B cell (primary cell): ENCODE measurements at regions not wholly inside any gene's neighbourhood (a gene's known extent, or its start where the extent isn't known, plus 50 kb on each side); places are given as distances from the start of the nearest gene placed in this dataset.

Experiments used
- ATAC-seq: fragments of 200-7000 bp; cut with Tn5 transposase; one replicate; pipeline ENCODE4 v1.10.0; 2021; ENCODE audit warnings: low read depth, mild to moderate bottlenecking, moderate number of reproducible peaks, moderate library complexity
- CTCF ChIA-PET: fragments of 350-600 bp; sonication (Branson Sonifier 250); formaldehyde crosslinking; loops from one replicate; lab custom pipeline; 2021; ENCODE audit warnings: antibody characterized with exemption, inconsistent platforms; lab: Charles Lee
- POLR2A ChIA-PET: fragments of 350-600 bp; sonication (Branson Sonifier 250); formaldehyde crosslinking; loops from one replicate; lab custom pipeline; 2021; ENCODE audit warnings: antibody characterized with exemption; lab: Charles Lee
- DNase-seq: peaks from one replicate; pipeline ENCODE4 v3.0.0; 2013
- H2AFZ ChIP-seq: 2 replicates; pipeline ENCODE4 v1.6.1; 2012; ENCODE audit warnings: mild to moderate bottlenecking, low read depth, low read length; ENCODE audit not compliant: insufficient read depth, poor library complexity, severe bottlenecking
- H3K27ac ChIP-seq, 2 donors: 1 replicate in 1 of 2; 2 replicates in 1 of 2; pipeline ENCODE4 v1.5.1; 2012 to 2013; ENCODE audit warnings: low read length in 2 of 2, mild to moderate bottlenecking in 2 of 2, moderate library complexity in 1 of 2
- H3K27me3 ChIP-seq, 4 experiments: fragments of 200-600 bp in 1 of 4; sonication (generic) in 1 of 4; replicated peaks in 1 of 4; 1 replicate in 2 of 4; 2 replicates in 2 of 4; pipeline versions ENCODE4 v1.6.1 to v1.7.0; 2013 to 2016; ENCODE audit warnings: low read length in 3 of 4, mild to moderate bottlenecking in 2 of 4, mixed read lengths in 1 of 4, moderate library complexity in 1 of 4; ENCODE audit not compliant: insufficient read depth in 4 of 4, control insufficient read depth in 3 of 4; ENCODE audit errors: control extremely low read depth in 1 of 4
- H3K36me3 ChIP-seq, 2 experiments: replicated peaks in 1 of 2; 1 replicate in 1 of 2; 2 replicates in 1 of 2; pipeline versions ENCODE4 v1.6.1 to v1.7.1; 2013; ENCODE audit warnings: low read length in 1 of 2; ENCODE audit not compliant: insufficient read depth in 2 of 2, control insufficient read depth in 1 of 2; ENCODE audit errors: control extremely low read depth in 1 of 2, extremely low read depth in 1 of 2
- H3K4me1 ChIP-seq, 2 donors: fragments of 200-600 bp in 1 of 2; sonication (generic) in 1 of 2; 1 replicate in 1 of 2; 2 replicates in 1 of 2; pipeline versions ENCODE4 v1.5.1 to v1.6.1; 2013 to 2017; ENCODE audit warnings: low read length in 2 of 2; ENCODE audit not compliant: control insufficient read depth in 2 of 2, insufficient read depth in 2 of 2
- H3K4me2 ChIP-seq: replicated peaks from 2 replicates; pipeline ENCODE3; 2012; ENCODE audit warnings: mild to moderate bottlenecking, low read depth, low read length; ENCODE audit not compliant: poor library complexity, severe bottlenecking
- H3K4me3 ChIP-seq, 5 experiments: fragments of 200-600 bp in 1 of 5; sonication (generic) in 1 of 5; 1 replicate in 3 of 5; 2 replicates in 2 of 5; pipeline versions ENCODE4 v1.5.1 to v1.7.0; 2011 to 2016; ENCODE audit warnings: low read length in 4 of 5, mild to moderate bottlenecking in 4 of 5, low read depth in 2 of 5, control low read depth in 1 of 5, moderate library complexity in 1 of 5; ENCODE audit not compliant: insufficient read depth in 1 of 5; ENCODE audit errors: control extremely low read depth in 1 of 5, extremely low read depth in 1 of 5
- H3K79me2 ChIP-seq: fragments of 200-600 bp; sonication (generic); one replicate; pipeline ENCODE4 v1.6.0; 2016; ENCODE audit warnings: low read length; ENCODE audit not compliant: control insufficient read depth, insufficient read depth
- H3K9ac ChIP-seq: fragments of 200-600 bp; sonication (generic); 2 replicates; pipeline ENCODE4 v1.6.1; 2017; ENCODE audit warnings: mild to moderate bottlenecking, low read length, moderate library complexity
- H3K9me3 ChIP-seq, 3 donors: one replicate each; pipeline versions ENCODE4 v1.6.1 to v1.7.1; 2013; ENCODE audit warnings: low read length in 2 of 3; ENCODE audit not compliant: control insufficient read depth in 2 of 3, insufficient read depth in 1 of 3; ENCODE audit errors: control extremely low read depth in 1 of 3
- H4K20me1 ChIP-seq: 2 replicates; pipeline ENCODE4 v1.6.0; 2012; ENCODE audit warnings: mild to moderate bottlenecking, low read length; ENCODE audit not compliant: insufficient read depth, control insufficient read depth, poor library complexity, severe bottlenecking
- H3K27ac Mint-ChIP-seq: one replicate; pipeline ENCODE4 v1.8.0; 2021; ENCODE audit warnings: mixed read lengths
- H3K27me3 Mint-ChIP-seq: one replicate; pipeline ENCODE4 v1.8.0; 2021; ENCODE audit warnings: mixed read lengths
- H3K4me1 Mint-ChIP-seq: one replicate; pipeline ENCODE4 v1.8.0; 2021; ENCODE audit warnings: mixed read lengths
- H3K4me3 Mint-ChIP-seq: one replicate; pipeline ENCODE4 v1.8.0; 2021; ENCODE audit warnings: mixed read lengths
- H3K9me3 Mint-ChIP-seq: one replicate; pipeline ENCODE4 v1.8.0; 2022; ENCODE audit warnings: mixed read lengths; ENCODE audit not compliant: insufficient read depth
- EZH2 ChIP-seq: IDR thresholded peaks from 2 replicates; pipeline ENCODE4 v1.6.1; 2012; ENCODE audit warnings: borderline replicate concordance, low read depth, mild to moderate bottlenecking, moderate library complexity, low read length; ENCODE audit not compliant: insufficient read depth, poor library complexity, severe bottlenecking
- WGBS: methylation state at CpG from one replicate; pipeline ENCODE4 v1.1.5; 2013; ENCODE audit warnings: missing lambda C conversion rate; ENCODE audit not compliant: insufficient coverage; 5-methylcytosine and 5-hydroxymethylcytosine counted together
- intact Hi-C: fragments of 100-400 bp; cut with micrococcal nuclease; formaldehyde crosslinking; loops from one replicate; pipeline ENCODE4 v1.10.0; 2022
- TF ChIP-seq, protein P1 (sequence below): fragments of 200-600 bp; IDR thresholded peaks from one replicate; pipeline ENCODE4 v1.8.0; 2022; ENCODE audit warnings: antibody characterized with exemption, mild to moderate bottlenecking

DNA sequence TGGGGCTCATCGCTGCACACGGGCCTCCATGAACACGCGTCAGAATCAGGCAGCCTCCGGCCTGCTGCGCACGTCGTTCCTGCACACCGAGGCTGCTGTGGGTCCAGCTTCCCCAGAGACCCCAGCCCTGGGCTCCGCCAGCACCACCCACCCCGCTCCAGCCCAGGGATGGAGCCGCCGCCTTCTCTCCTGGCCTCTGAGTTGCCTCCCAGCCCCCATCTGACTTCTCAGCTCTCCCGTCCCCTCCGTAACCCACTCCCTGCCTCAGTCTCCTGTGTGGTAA is 253.9 kb upstream of the SFSWAP start:
- intact Hi-C loops, result no loop called here
- Histone ChIP-seq H3K4me1 (no peaks in the 10 kb centered on the region), H3K27me3 (peaks cover 0 to 4% (median 2%) of the 10 kb centered on the region in 4 experiments), H3K36me3 (no peaks in the 10 kb centered on the region), H3K4me3 (no peak overlapping the region), H2AFZ (no peak overlapping the region), H3K4me2 (no peak overlapping the region), H3K79me2 (no peaks in the 10 kb centered on the region), H4K20me1 (no peaks in the 10 kb centered on the region), H3K9ac (no peak overlapping the region), H3K9me3 (peaks cover 0 to 7% (median 0%) of the 10 kb centered on the region in 3 donors), H3K27ac (no peak overlapping the region)
- no peak for TF ChIP-seq EZH2
- TF ChIP-seq, protein P1, sequence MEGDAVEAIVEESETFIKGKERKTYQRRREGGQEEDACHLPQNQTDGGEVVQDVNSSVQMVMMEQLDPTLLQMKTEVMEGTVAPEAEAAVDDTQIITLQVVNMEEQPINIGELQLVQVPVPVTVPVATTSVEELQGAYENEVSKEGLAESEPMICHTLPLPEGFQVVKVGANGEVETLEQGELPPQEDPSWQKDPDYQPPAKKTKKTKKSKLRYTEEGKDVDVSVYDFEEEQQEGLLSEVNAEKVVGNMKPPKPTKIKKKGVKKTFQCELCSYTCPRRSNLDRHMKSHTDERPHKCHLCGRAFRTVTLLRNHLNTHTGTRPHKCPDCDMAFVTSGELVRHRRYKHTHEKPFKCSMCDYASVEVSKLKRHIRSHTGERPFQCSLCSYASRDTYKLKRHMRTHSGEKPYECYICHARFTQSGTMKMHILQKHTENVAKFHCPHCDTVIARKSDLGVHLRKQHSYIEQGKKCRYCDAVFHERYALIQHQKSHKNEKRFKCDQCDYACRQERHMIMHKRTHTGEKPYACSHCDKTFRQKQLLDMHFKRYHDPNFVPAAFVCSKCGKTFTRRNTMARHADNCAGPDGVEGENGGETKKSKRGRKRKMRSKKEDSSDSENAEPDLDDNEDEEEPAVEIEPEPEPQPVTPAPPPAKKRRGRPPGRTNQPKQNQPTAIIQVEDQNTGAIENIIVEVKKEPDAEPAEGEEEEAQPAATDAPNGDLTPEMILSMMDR, result no peak
- no peak overlapping the region for H3K27ac Mint-ChIP-seq
- ATAC-seq (no peak), DNase-seq (no peak)
- peaks cover 2% of the 10 kb centered on the region for H3K9me3 Mint-ChIP-seq
- WGBS, result 96% methylated on average over 15 of the region's 15 CpGs
- H3K27me3 Mint-ChIP-seq, result peaks cover 25% of the 10 kb centered on the region
- H3K4me3 Mint-ChIP-seq, result no peak overlapping the region
- H3K4me1 Mint-ChIP-seq, result no peaks in the 10 kb centered on the region
- CTCF ChIA-PET, result no interaction called here
- POLR2A ChIA-PET, result no interaction called here

DNA sequence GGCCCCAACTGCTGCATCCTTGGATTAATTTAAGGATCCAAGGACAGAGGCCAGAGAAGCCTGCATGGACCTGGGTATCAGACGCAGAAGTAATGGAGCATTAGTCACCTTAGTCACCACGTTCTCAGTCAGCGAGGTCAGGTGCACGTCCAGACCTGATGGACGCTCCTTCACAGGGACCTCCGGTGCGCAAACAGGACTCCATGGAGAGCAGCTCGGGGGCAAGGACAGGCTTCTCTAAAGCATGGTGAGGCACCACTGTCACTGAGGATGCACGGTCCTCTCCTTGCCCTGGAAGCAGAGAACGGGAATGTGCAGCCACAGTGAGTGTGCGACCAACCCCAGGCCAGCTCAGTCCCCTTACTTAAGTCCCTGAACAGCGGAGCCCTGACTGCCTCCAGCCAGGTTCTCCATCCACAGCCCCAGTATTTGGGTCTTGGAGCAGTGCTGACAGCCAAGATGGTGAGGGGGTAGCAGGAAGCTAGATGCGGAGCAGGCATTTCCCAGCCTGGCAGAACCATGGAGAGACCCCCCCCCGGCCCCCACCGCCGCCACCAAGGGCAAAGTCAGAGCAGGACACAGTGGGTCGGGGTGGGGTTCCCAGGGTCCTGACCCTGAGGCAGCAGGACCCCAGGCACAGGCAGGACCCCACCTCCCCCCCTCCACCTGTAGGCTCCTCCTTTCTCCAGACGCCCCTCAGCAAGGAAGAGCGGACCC is 253.4 kb upstream of the SFSWAP start:
- WGBS, result 96% methylated on average over 17 of the region's 19 CpGs
- POLR2A ChIA-PET, result no interaction called here

More for the DNA sequence above, 253.4 kb upstream of the SFSWAP start:
- Histone ChIP-seq H3K79me2 (no peaks in the 10 kb centered on the region), H3K36me3 (no peaks in the 10 kb centered on the region), H3K27me3 (peaks cover 0 to 4% (median 2%) of the 10 kb centered on the region in 4 experiments), H3K4me2 (no peak overlapping the region), H3K9me3 (peaks cover 0 to 5% (median 0%) of the 10 kb centered on the region in 3 donors), H4K20me1 (no peaks in the 10 kb centered on the region), H2AFZ (no peak overlapping the region), H3K4me3 (no peak overlapping the region), H3K4me1 (no peaks in the 10 kb centered on the region), H3K27ac (no peak overlapping the region), H3K9ac (no peak overlapping the region)
- peaks cover 2% of the 10 kb centered on the region for H3K9me3 Mint-ChIP-seq
- H3K4me3 Mint-ChIP-seq, result no peak overlapping the region
- H3K27me3 Mint-ChIP-seq, result peaks cover 21% of the 10 kb centered on the region
- DNase-seq (no peak), ATAC-seq (no peak)
- no peak overlapping the region for H3K27ac Mint-ChIP-seq
- TF ChIP-seq, protein P1, result no peak
- TF ChIP-seq EZH2, result no peak
- no peaks in the 10 kb centered on the region for H3K4me1 Mint-ChIP-seq
- CTCF ChIA-PET, result no interaction called here
- intact Hi-C loops, result no loop called here
